HG02884 (cell line): ENCODE measurements at regions not wholly inside any gene's neighbourhood (a gene's known extent, or its start where the extent isn't known, plus 50 kb on each side); places are given as distances from the start of the nearest gene placed in this dataset.
"Not testable (repeated sequence)": the region's sequence is repeated elsewhere in the genome, so short reads cannot be mapped to it uniquely, and the experiment has no call there.

Experiments
- ATAC-seq: cut with Tn5 transposase; IDR thresholded peaks from one replicate; pipeline ENCODE4 v1.9.1; 2021; ENCODE audit warnings: mild to moderate bottlenecking, moderate library complexity; ENCODE audit not compliant: unreplicated experiment

DNA sequence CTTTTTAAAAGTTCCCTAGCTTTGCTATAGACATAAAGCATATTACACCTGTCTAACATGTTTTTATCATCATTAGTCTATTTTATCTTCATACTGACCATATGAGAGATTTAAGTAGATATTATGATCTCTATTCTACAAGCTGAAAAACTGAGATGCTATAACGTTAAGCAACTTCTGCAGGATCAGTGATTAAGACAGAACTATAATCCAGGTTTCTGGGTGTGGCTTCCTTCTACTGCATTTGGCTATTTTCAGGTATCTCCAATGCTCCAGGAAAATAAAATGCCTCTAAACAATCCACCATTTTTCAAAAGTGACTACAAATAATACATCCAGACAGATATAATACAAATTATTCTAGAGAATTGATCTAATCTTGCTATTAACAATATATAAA lies 53.4 kb downstream of the RGS2 start:
- ATAC-seq: no peak

DNA sequence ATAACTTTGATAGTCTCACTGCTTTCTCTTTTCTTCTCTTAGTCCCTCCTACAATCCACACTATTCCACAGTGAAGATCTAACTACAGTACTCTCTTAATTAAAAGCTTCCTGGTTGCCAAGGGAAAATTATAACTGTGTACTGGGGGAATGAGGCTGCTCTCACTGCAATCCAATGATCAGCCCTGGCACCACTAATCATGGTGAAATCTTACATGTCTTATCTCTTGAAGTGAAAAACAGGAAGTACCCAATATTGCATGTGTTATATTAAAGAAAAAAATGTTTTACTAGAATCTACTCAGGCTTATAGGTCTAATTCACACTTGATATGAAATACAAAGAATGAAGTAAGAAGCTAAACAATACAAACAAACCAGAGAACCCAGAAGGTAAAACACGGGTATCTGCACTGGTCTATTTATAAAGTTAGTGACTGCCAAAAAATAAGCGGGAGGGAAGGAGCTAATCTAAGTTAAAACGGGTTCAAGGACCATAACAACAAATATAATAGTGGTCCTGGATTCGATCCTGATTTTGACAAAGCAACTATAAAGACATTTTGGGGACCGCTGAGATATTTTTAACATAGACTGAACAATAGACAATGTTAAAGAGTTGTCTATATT lies 57.5 kb downstream of the RGS2 start:
- no peak for ATAC-seq

DNA sequence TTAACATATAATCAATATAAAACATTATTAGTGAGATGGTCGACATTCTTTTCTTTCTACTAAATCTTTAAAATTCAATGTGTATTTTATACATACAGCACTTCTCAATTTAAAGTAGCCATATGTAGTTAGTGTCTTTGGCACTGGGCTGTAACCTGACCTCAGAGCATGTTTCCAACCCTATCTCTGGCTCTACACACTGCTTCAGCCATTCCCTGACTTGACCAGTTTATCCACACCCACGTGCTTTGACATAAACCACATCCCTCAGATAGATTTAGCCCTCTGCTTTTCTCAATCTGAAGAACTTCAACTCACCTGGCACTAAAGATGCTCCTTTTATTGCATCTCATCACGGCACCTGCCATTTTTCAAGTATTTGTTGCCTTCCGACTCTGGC lies 58.3 kb downstream of the RGS2 start:
- no peak for ATAC-seq

DNA sequence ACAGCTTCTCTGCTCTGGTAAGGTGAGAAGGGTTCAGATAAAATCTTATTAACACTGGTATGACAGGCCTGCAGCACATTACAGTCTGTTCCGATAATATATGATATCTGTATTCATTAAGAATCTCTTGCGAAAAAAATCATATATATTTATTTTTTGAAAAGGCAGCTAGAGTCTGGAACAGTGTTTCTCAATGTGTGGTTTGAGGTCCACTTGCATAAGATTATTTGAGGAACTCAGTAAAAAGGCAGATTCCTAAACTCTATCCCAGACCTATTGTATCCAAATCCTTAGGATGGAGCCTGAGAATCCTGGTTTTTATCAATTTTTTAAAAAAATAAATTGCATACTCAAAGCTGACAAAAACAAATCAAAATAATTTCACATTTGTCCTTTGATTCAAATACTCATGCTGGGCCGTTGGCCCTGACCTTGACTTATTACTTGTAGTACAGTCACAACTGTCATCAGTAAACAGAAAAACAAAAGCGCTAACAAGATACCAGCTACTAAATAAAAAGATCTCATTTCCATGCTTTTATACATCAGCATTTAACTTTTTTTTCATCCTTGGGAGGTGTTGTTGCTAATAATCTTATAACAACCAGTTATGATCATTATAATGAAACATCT lies 60.6 kb downstream of the RGS2 start:
- no peak for ATAC-seq

DNA sequence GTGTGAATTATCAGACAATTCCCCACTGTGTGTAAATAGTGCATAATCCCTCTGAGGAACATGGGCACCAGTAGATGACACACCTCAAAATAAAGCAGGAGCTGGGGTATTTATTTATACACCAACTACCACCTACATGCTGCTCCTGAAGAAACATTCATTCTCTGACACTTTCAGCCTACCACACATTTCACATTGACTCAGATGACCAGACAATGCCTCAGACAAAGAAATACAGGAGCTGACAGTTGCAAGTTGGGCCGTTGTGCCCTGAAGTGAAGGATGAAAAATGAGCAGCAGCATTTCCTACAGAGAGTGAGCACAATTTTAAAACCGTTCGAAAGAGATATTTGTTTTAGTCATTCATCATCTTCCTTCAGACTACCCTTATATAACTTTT lies 63.2 kb downstream of the RGS2 start:
- ATAC-seq: no peak

DNA sequence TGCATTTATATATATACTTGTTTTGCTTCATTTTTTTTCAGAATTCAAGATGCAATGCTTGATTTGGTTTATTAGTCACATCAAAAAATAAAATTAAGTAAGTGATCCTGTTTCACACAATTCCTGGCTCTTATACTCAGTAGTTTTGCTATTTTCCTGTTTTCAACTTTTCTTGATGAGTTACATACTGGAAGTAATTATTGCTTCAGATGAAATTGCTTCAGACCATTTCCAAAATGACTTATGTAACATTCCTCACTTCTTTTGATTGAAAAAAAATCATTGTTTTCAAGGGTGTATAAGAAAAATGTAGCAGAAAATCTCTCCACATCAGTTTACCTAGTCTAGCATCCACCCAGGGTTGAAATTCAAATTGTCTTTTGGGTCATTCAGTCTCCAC lies 65.0 kb downstream of the RGS2 start:
- ATAC-seq: no peak

DNA sequence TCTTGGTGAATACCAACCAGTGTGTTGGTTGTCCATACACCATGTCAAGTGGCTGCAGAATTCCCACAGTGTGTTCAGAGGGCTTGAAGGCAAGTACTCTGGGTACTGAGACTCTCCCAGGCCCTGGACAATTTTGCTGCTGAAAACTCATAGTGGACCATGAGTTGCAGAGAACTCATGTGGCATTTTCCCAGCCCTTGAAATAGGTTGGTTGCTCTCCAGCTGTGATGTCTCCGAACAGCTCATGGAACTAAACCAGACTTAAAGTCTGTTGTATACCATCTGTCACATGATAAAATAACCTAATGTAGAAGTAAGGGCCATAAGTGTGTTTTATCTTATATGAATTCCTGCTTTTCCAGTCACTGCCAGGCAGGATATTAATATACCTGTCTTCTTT lies 67.8 kb downstream of the RGS2 start:
- ATAC-seq: no peak

DNA sequence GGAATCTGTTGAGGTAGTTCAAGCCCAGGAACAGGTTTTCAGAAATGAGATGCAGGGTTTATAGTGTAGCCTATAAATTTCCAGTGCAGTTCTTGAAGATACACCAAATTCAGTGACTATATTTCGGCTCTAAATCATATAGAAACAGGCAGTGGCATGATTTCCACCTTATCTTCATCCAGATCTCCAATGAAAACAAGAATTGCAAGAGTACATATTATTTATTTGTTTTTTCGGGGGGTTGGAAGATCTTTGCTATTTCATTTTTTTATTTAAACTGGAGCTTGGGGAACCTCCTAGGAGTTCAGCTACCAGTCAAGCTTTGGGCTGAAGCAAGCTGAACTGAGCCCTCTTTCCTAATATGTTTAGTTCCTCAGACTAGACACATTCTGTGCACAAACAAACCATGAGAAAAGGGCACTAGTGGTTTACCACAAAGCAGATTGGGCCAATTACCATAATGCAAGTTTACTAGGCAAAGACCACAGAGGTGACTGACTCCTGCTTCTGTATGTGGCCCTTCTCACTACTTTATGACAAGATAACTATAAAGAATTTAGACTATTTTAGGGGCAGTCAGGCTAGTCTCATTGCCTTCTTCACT lies 68.5 kb downstream of the RGS2 start:
- ATAC-seq: no peak

DNA sequence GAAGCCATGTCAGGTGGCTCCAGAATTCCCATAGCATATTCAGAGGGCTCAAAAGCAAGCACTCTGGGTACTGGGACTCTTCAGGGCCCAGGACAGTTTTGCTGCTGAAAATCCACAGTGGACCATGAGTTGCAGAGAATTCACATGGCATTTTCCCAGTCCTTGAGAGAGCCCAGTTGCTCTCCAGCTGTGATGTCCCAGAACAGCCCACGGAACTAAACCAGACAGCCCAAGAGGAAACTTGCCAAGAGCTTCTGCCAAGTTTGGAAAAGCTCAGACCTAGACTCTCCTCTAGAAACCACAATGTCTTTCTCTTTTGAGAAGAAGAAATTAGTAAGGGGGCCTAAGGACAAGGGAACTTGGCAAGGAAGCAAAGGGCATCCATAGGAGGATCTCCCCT lies 69.4 kb downstream of the RGS2 start:
- no peak for ATAC-seq

DNA sequence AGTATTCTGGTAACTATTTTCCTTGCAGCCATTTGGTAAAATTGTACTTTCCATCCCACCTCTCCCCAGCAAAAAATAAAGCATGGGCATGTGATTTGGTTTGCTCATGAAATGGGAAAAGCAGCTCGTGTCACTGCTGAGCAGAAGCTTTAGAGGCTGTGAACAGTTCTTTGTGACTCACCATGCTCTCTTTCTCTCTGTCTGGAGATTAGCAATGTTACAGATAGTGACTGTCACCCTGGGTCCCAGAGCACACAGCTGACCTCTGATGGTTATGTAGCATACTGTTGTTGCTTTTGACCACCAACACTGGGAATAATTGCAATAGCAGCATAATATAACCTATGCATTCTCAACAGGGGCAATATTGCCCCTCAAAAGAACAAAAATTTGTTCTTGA lies 70.6 kb downstream of the RGS2 start:
- ATAC-seq: no peak

DNA sequence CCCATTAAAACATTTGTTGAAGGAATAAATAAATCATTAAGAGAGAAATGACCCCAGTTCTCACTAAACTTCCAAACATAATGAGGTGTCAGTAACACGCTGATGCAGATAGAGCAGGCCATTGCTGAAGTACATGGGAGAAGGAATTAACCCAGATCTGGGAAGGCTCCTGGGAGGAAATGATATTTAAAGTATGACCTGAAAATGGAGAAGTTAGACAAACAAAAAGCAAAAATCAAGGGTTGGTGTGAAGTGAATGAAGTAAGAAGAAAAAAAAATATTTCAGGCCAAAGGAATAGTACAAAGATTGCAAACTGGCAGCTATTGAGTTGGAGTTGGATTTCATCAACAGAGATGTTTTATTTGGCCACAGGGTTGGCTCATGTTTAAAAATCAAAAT lies 71.4 kb downstream of the RGS2 start:
- ATAC-seq: no peak

DNA sequence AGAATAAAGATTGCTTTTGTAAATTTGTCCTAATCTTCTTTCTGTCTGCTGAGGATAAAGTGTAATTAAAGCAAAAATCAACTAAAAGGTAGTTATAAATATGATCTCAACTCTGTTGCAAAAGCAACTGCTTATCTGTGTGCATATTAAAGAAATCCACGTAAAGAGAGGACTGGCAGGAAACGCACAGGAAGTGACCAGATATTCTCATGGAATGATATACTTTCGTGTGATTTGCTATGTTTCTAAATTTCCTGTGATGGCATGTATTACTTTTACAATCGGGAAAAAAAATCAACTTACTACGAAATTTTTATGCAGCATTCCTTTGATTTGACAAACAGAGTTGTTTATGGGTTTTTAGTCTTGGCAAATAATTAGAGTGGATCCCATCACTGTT lies 75.4 kb downstream of the RGS2 start:
- ATAC-seq: no peak

DNA sequence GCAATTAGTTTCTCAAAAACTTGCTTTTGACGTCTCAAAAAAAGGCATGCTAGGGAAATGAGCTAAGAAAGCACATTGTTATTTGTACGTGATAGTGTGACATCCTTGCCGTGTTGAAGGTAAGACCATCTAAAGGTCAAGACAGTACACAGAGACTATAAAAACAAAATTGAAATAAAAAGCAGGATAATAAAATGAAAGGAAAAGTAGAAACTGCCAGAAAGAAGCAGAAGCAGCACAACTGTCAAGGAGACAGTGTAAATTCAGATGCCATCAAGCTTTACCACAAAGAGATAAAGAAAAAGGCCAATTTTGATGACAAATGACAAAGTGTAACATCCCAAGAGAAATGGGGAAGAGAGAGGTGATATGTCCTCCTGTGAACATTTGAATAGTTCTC lies 76.5 kb downstream of the RGS2 start:
- not testable (repeated sequence) for ATAC-seq

DNA sequence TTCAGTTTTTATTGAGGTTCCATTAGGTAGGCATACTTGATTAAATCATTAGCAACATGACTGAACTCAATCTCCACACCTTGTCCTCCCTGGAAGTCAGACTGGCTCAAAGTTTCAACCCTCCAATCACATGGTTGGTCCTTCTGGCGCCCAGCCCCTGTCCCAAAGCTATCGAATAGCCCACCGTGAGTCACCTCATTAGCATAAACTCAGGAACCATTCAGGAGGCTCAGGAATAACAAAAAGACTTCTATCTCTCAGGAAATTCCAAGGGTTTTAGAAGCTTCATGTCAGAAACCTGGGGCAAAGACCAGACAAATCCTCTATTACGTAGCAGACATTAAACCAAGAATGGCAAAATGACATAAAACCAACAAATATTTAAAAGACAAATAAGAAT lies 78.6 kb downstream of the RGS2 start:
- no peak for ATAC-seq

DNA sequence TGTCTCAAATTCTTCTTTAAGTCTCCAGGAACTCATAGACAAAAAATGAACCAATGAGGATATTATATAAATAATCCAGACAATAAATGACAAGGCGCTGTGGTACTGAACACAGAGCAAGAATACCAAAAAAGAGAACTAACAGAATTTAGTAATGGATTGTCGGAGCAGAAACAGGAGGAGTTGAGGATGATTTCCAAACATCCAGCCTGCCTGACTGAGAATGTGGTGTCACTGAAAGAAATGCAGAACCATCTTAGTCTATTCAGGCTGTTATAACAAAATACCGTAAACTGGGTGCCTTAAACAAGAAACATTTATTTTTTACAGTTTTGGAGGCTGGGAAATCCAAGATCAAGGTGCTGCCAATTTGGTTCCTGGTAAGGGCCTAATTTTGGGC lies 79.7 kb downstream of the RGS2 start:
- no peak for ATAC-seq

DNA sequence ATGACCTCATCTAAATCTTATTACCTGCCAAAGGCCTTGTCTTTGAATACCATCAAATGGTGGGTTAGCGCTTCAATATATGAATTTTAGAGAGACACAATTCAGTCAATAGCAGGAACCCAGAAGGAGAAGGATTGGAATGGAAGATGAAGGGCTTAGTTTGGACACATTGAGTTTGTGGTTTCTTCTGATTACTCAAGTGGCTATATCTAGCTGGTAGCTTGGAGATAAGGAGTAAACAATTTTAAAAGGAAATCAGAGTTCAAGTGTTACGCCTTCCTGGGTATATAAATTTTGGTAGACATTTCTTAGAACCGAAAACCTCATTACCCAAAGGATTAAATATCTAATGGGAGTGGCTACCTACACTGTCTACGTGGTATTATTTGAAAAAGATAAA lies 80.2 kb downstream of the RGS2 start:
- ATAC-seq: no peak

DNA sequence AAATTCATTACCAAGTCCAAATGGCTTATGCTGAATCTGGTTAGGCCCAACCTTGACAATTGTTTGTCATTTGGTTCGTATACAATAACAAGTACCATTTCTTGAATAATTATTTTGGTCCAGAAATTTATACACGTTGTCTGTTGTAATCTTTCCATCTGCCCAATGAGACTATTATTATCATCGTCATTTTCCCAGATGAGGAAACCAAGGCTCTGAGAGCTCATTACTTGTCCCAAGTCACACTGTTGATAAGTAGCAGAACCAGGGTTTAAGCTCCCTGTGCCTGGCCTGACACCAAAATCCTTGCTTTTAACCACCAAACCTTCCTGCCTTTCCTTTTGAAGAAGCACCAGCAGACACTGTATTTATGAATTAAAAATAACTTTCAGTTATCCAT lies 81.3 kb downstream of the RGS2 start:
- no peak for ATAC-seq

DNA sequence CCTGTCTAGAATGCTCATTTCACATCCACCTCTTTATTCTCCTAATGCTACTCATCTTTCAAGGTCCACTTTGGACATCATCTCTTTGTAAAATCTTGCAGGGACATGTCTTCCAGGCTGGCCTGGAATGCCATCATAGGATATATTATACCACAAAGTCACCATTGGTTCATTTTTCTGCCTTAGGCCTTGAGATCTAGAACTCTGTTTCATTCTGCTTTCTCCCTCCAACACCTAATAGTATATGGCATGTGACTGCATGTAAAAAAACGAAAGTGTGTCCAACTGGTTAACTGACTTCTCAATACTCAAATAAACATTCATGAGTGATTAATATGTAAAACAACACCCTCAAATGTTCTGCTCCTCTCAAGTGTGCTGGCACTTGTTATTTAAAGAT lies 84.1 kb downstream of the RGS2 start:
- ATAC-seq: no peak

DNA sequence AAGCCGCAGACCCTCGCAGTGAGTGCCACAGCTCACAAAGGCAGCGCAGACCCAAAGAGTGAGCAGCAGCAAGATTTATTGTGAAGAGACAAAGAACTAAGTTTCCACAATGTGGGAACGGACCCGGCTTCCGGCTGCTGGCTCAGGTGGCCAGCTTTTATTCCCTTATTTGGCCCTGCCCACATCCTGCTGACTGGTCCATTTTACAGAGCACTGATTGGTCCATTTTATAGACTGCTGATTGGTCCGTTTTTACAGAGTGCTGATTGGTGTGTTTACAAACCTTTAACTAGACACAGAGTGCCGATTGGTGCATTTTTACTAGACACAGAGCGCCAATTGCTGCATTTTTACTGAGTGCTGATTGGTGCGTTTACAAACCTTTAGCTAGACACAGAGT lies 86.6 kb downstream of the RGS2 start:
- ATAC-seq: not testable (repeated sequence)

DNA sequence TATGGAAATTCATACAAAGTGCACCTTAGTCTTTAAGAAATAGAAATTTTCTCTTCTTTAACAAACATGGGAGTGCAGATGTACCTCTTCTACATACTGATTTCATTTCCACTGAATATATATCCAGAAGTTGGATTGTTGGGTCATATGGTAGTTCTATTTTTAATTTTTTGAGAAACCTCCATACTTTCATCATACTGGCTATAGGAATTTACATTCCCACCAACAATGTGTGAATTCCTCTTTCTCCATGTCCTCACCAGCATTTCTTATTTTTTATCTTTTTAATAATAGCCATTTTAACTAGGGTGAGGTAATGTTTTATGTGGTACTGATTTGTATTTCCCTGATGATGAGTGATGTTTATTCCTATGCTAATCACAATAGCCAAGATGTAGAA lies 87.5 kb downstream of the RGS2 start:
- no peak for ATAC-seq

DNA sequence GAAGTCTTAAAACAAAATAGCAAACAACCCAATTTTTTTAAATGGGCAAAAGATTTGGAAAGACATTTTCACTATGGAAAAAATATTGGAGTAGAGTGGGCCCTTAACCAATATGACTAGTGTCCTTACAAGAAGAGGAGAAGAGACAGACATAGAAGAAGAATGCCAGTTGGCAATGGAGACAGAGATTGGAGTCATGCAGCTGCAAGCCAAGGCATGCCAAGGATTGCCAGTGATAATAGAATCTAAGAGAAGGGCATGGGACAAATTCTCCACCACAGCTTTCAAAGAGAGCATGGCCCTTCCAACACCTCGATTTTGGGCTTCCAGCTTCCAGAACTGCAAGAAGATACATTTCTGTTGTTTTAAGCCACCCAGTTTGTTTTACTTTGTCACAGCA lies 92.7 kb downstream of the RGS2 start:
- ATAC-seq: no peak

DNA sequence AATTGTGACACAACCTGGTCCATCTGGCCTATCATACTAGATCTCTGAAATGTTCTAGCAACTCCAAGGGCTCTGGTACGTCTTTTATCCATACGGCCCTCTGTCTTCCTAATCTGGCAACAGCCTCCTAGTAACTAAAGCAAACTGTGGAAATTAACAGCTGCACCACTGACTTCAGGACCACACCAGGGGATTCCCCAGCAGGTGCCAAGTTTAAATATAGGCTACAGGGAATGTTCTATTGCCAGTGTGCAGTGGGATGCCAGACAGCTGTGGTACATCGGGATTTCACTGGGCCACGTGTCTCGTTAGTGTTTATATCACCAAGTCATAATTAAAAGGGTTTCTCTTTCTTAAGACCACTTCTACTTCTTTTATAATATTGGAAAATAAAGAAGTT lies 94.3 kb downstream of the RGS2 start:
- no peak for ATAC-seq

DNA sequence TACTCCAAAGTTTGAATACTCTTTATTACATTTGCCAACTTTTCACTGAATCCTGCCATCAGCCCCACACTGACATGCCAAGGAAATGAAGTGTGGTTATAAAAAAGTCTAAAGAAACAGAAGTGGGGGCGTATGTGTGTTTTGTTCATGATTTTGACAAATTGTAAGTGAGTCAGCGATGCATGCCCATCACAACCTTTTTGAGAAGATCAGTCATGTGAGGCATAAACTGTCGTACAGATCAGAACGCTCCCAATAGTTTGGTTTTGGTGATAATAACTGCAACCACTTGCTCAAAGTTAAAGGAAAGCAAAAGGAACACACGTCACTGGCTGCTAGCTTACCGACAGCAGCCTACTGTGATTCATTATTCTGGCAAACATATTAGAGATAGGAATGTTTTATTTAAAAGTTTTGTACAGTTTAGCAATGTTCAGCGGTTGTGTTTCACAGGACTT lies 95.6 kb downstream of the RGS2 start:
- peak; percentile 51 for ATAC-seq
